ENCODE measurements at regions not wholly inside any gene's neighbourhood (a gene's known extent, or its start where the extent isn't known, plus 50 kb on each side); places are given as distances from the start of the nearest gene placed in this dataset.

DNA sequence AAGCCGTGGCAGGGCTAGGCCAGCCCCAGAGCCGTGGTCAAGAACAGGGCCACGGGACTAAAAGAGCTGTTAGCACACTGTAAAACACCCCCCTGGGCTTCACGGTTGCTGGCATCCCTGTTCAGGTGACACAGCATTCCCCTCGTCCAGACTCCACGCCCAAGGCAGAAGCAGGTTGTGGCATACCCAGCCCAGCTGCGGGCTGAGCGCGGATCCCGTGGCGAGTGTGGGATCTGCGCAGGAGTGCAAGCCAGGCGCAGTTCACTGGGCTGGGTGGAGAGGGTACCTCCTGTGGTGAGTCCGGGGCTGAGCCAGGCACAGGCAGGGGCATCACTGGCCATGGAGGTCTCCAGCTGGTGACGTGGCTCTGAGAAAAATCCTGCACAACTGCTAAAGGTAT lies 199.1 kb downstream of the FZD1 start:
- intact Hi-C loops (cut with DNase I; ENCODE audit: low total_unique reads), result no loop called here
- DNase-seq (no peak), ATAC-seq (no peak)
- H3K4me1 ChIP-seq, result no peaks in the 10 kb centered on the region
- no peak overlapping the region for H3K4me3 ChIP-seq
- TF ChIP-seq, protein P1, sequence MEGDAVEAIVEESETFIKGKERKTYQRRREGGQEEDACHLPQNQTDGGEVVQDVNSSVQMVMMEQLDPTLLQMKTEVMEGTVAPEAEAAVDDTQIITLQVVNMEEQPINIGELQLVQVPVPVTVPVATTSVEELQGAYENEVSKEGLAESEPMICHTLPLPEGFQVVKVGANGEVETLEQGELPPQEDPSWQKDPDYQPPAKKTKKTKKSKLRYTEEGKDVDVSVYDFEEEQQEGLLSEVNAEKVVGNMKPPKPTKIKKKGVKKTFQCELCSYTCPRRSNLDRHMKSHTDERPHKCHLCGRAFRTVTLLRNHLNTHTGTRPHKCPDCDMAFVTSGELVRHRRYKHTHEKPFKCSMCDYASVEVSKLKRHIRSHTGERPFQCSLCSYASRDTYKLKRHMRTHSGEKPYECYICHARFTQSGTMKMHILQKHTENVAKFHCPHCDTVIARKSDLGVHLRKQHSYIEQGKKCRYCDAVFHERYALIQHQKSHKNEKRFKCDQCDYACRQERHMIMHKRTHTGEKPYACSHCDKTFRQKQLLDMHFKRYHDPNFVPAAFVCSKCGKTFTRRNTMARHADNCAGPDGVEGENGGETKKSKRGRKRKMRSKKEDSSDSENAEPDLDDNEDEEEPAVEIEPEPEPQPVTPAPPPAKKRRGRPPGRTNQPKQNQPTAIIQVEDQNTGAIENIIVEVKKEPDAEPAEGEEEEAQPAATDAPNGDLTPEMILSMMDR (IDR thresholded peaks at IDR 0.05 in 4 of 5, conservative IDR thresholded peaks at IDR 0.05 in 1 of 5), result no peak
- no peak for TF ChIP-seq POLR2A (IDR thresholded peaks at IDR 0.05)
- no peaks in the 10 kb centered on the region for H3K9me3 ChIP-seq
- no peaks in the 10 kb centered on the region for H3K27me3 ChIP-seq
- H3K27ac ChIP-seq, result no peak overlapping the region
- no peaks in the 10 kb centered on the region for H3K36me3 ChIP-seq
- in situ Hi-C loops (cut with MboI; ENCODE audit: low sequenced_read_pairs in 4 of 4), result no loop called here

DNA sequence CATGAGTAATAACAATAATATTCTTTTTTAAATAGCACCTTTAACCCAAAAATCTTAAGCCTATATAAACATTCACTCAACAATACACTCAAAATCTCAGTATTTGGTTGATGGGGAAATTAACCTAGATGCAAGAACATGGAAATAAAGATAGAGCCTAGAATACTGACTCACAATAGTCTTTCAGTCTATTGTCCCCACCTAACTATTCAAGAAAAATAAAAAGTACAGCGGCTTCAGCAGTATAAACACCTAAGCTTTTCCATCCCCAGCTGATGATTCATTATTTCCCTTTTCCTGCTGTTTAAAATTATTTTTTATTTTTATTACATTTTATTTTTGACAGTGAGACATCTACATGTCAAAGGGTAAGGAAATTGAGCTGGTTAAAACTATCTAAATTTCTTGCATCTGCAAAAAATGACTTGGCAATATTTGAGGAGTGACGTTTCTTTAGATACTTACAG lies 201.4 kb downstream of the FZD1 start:
- no peak for ATAC-seq
- in situ Hi-C loops (cut with MboI; ENCODE audit: low sequenced_read_pairs in 4 of 4) (no loop called here), intact Hi-C loops (cut with DNase I; ENCODE audit: low total_unique reads) (no loop called here)
- no peak overlapping the region for H3K27ac ChIP-seq
- no peaks in the 10 kb centered on the region for H3K36me3 ChIP-seq
- no peak overlapping the region for H3K4me3 ChIP-seq
- no peaks in the 10 kb centered on the region for H3K27me3 ChIP-seq
- no peak for DNase-seq
- no peaks in the 10 kb centered on the region for H3K4me1 ChIP-seq
- no peak for TF ChIP-seq POLR2A (IDR thresholded peaks at IDR 0.05)
- TF ChIP-seq, protein P1 (IDR thresholded peaks at IDR 0.05 in 4 of 5, conservative IDR thresholded peaks at IDR 0.05 in 1 of 5), result no peak
- no peaks in the 10 kb centered on the region for H3K9me3 ChIP-seq

DNA sequence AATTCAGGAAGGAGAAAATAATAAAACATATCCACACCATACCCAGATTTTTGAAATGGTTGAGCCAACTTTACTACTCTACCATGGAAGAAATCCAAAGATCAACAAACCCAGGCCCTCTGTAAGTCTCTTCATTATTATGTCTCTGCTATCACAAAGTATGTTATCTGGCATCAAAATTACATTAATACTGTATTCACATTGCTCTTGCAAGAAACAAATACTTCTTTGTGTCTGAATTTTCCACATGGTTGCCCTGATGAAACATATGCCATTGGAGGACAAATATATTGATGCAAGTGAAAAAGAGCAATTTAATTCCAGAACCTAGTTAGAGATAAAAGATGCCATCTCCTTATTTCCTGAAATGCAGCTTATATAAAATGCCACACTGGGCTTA lies 204.0 kb downstream of the FZD1 start:
- intact Hi-C loops (cut with DNase I; ENCODE audit: low total_unique reads), result no loop called here
- DNase-seq, result no peak
- in situ Hi-C loops (cut with MboI; ENCODE audit: low sequenced_read_pairs in 4 of 4), result no loop called here
- TF ChIP-seq, protein P1 (IDR thresholded peaks at IDR 0.05 in 4 of 5, conservative IDR thresholded peaks at IDR 0.05 in 1 of 5), result no peak
- TF ChIP-seq POLR2A (IDR thresholded peaks at IDR 0.05), result no peak
- Histone ChIP-seq H3K4me1 (no peaks in the 10 kb centered on the region), H3K27ac (no peak overlapping the region), H3K36me3 (no peaks in the 10 kb centered on the region), H3K4me3 (no peak overlapping the region), H3K9me3 (no peaks in the 10 kb centered on the region), H3K27me3 (no peaks in the 10 kb centered on the region)
- no peak for ATAC-seq

DNA sequence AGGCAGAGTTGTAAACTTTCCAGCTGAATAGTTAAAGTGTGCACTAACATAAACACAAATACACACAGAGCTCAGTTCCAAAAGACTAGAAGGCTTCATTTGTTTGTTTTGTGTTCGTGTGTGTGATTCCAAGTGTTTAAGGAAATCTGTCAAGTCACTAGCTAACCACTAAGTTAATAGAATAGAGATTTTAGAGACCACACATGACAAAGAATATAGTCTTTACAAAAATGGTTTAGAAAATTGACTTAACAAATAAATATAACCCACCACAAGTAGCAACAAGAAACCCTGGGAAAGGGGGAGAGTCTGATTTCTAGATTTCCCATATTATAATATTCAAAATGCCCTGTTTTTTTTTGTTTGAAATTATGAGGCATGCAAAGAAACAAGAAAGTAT lies 209.4 kb downstream of the FZD1 start:
- no peaks in the 10 kb centered on the region for H3K9me3 ChIP-seq
- in situ Hi-C loops (cut with MboI; ENCODE audit: low sequenced_read_pairs in 4 of 4), result no loop called here

More for the DNA sequence above, 209.4 kb downstream of the FZD1 start:
- intact Hi-C loops (cut with DNase I; ENCODE audit: low total_unique reads), result no loop called here
- Histone ChIP-seq H3K27ac (no peak overlapping the region), H3K36me3 (no peaks in the 10 kb centered on the region), H3K4me3 (no peak overlapping the region), H3K4me1 (no peaks in the 10 kb centered on the region), H3K27me3 (no peaks in the 10 kb centered on the region)
- DNase-seq (no peak), ATAC-seq (no peak)
- TF ChIP-seq, protein P1 (IDR thresholded peaks at IDR 0.05 in 4 of 5, conservative IDR thresholded peaks at IDR 0.05 in 1 of 5), result no peak
- TF ChIP-seq POLR2A (IDR thresholded peaks at IDR 0.05), result no peak
